Fibroblast of skin of scalp (primary cell): ENCODE measurements at regions not wholly inside any gene's neighbourhood (a gene's known extent, or its start where the extent isn't known, plus 50 kb on each side); places are given as distances from the start of the nearest gene placed in this dataset.

Experiments used
- DNase-seq: peaks from one replicate; pipeline ENCODE4 v3.0.0-alpha.2; 2013

DNA sequence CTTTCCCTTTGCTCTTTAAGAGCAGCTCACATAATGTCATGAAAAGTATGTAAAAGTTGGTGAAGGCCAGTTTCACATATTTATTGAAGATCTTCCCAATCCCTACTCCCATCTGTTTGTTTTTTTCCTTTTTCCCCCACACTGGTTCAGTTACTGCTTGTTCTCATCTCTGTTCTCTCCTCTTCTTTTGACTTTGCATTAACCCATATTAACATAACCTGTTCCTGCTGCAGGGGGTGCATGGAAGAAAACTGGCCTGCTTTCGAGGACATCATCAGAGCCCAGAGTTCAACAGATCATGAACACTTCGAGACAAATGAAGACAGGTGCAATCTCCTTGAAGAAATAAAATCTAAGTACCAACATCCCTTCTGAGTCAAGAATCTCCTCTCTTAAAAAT is 93.3 kb upstream of the FAM3C start:
- no peak for DNase-seq

DNA sequence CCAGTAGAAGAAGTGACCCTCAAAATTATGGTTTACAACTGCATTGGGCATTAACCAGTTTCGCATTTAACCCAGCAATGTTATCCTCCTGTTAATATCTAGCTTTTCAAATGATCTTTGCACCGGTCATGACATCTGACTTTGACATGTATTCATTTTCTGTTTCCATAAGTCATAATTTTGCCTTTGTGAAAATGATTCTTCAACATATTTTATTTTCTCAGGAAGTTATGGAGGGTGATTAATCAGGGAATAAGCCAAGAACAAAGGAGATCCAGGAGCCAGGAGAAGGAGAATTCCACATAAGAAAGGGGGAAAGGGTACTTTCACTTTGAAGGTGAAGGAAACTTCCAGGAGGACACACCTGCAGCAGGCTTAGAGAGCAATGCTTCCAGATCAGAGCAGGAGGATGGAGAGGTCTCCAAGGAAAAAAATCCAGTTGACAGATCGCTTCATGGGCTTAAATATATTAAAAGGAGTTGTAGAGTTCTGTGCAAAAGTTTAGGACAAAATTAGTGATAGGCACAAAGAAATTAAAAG is 92.1 kb upstream of the FAM3C start:
- no peak for DNase-seq

DNA sequence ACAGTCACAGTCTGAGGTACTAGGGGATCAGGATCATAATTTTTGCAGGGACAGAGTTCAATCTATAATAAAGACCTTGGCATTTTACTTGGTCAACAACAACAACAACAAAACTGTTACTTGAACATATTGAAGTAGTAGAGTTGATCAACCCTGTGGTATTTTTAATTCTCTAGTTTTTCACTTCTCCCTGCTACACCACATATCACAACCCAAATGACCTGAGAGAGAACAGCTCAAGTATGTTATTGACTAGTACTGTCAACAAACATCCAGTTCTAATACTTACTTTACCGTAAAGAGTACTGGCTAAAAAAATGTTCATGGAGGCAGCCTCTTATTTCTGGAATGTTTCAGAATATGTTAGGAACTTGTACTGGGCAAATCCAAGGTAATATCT is 90.5 kb upstream of the FAM3C start:
- peak; percentile 4 for DNase-seq

DNA sequence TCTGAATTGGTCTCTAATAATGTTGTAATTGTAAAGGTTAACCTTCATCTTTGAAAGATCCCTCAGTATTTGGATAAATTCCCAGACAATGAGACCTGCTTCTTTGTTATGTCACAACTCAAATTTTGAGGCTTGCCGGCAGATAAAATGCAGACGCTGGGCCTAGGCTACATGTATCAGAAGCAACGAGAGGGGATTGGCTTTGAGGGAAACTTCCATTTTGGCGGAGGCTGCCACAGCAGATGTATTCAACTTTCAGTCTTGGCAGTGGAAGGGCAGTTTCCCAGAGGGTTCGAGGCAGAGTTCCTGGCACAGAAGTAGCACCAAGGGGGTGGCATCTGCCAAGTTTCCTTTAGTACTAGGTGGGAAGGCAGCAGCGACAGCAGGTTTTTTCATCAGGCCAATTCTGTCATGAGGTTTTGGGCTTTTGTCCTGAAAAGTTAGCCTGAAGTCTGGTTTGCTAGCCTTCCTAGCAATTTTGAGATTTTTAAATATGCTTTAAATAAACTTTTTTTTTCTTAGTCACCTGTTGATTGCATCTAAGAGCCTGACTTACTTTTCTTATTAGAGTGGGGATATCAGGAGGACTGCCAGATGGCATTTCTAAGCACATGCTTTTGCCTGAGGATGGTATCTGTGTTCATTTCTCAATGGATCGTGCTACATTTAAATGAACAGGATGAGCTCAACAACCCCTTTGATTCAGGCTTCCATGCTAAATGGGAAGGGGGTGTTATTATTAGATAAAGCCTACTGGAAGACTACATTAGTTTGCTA is 89.5 kb upstream of the FAM3C start:
- DNase-seq, result no peak

DNA sequence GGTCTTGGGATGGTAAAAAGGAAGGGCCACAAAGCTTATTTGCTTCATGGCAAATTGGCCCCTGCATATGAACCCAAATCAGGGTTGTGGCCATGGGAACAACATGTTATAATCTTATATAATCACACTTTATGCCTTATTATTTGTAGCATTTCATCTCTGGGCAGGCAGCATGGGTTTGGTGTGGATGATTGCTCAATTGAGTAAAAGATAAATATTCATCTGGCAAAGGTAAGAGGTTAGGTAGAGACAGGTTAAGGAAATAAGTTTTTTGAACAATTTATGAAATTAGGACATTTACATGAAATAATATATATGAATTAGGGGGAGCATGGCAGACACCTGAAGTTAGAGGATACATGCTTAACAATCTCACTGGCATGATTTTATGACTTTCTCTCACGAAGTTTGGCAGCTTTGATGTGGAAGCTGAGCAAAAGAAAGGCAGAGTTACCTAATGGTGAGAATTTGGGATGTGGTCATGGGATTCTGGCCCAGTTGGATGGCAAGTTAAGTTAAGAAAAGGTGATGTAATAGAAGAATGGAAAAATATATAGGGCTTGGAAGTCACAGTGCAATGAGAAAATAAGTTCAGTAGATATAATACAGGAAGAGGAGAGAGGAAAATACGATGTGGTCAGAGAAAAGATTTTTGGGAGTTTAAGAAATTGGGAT is 88.1 kb upstream of the FAM3C start:
- DNase-seq, result no peak

DNA sequence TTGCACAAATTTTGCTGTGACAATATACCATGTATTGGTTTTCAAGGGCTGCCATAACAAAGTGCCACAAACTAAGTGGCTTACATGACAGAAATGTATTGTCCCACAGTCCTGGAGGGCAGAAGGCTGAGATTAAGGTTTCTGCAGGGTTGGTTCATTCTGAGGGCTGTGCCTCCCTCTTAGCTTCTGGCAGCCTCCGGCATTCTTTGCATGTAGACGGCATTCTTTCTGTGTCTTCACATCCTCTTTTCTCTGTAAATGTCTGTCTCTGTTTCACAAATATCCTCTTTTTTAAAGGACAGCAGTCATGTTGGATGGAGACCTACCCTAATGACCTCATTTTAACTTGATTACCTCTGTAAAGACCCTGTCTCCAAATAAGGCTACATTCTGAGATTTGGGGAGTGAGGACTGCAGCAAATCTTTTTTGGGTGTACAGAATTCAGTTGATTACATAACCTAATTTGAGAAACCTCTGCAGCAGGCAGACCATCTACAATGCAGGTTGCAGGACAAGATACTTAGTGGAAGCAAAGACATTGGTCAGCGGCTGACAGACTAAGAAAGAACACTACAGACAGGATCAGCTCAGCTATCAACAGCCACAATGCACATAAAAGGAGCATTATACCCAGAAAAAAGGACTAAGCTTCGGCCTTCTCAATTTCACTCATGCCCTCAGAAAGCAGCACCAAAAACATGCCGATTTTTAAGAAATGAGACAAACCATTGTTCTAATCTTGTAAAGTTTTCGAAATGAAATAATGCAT is 84.6 kb upstream of the FAM3C start:
- peak; percentile 35 for DNase-seq

DNA sequence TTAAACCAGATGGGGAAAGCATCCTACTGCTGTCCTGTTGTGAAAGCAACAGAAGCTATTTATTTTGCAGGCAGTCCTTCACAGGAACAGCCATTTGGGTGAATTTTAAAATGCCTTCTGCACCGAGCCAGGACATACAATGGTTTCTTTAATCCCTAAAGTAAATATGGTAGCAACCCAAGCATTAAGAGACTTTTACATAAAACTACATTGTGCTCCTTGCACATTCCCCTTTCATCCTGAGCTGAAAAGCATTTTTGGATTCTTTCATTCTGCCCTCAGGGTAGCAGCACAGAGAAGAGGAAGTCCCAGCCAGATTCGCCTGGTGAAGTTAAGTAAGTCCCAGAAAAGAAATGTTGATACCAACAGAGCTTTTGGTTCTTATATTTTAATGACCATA is 84.0 kb upstream of the FAM3C start:
- DNase-seq, result peak; percentile 15

DNA sequence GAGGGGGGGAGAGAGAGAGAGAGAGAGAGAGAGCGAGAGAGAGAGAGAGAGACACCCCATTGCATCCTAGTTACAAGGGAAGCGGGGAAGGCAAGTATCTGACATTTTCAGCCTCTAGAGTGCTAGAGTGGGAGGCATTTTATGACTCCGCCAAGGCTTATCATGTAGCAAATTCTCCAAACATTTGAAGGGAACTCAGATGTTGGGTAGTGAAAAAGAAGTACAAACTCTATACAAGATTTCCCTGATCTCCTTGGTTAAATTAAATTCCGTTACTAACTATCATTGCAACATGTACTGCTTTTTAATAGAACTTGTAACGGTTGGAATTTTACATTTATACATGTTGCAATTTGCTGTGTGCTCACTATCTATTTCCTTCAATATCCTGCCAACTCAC is 83.4 kb upstream of the FAM3C start:
- DNase-seq, result no peak

DNA sequence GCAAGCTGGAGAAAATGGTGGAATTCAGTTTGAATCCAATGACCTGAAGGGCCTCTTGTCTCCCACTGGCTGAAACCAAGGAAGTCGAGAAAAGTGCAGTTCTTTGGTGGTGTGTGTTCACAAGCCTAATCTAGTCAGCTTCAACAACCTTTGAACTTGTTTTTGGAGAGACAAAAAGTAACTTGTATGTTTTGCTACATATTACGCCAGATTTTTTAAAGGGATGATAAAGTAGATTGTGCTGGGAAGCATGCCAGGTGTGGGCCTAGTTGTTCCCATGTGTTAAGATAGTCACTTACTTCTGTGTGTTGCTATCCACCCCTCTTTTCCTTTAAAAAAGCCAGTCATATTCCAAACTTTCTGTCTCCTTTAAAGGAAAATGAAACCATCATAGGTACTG is 79.7 kb upstream of the FAM3C start:
- DNase-seq, result no peak

DNA sequence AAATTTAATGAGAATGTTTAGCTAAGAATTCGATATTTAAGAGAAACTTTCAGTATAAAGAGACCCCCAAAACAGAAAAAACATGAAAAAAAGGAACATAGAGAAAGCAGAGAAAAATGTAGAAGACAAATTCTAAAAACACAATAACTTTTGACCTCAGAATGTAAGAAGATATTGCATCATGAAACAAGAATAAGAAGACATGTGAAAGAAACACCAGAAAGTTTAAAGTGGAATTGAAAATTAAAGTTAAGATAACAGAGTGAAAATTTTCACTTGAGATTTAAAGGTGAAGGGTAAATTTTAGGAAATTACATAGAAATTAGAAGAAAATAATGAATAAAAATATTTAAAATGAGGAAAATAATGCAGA is 78.2 kb upstream of the FAM3C start:
- no peak for DNase-seq

DNA sequence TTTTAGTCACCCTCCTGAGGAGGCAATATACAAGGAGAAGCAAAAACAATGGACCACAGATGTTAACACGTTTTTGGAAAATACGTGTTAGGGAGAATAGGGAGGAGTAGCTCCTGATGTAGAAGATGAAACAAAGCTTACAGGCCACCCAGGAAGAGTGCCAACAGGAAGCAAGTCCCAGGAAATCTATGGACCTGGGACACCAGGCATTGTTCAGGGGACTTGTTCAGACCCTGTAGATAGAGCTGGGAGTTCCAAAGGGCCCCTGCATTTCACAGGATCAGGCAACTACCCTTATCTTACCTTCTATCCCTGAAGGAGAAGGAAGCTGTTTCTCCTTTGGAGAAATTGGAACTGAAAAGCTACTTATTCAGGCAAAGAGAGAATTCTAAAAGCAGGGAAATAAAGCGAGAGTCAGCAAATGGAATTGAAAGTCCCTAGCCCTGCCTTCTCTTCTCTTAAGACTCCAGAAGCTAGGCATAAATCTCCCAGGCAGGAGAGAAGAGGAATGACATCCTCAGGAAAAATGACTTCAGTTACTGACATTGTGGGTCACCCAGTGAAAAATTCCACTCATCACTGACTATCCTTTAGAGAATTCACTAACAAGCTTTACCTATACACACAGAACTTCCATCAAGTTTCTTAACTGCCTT is 77.7 kb upstream of the FAM3C start:
- DNase-seq, result no peak

DNA sequence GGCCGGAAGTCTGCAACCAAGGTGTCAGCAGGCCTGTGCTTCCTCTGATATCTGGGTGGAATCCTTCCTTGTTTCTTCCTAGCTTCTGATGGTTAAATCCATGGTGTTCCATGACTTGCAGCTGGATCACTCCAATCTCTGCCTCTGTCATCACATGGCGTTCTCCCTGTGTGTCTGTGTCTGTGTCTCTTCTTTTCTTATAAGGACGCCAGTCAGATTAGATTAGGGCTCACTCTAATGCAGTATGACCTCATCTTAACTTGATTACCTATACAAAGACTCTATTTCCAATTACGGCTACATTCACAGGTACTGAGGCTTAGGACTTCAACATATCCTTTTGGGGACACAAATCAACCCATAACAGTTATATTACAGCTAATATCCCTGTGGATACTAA is 70.3 kb upstream of the FAM3C start:
- no peak for DNase-seq

DNA sequence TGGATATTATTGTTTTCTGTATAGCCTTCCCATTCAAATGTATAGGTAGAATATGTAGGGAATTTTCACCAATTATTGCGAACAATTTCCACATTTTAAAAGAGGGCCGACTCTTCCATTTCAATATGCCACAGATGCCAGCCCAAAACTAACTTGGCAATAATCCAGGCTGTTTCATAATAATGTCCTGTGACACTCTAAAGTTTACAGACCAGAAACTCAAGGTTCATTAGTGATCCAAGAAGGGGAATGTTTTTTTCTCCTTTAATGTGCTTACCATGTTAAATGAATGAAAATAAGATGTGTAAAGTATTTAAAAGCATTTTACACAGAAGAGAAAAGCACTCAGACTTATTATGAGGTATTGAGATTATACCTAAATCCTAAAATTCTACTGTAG is 63.0 kb upstream of the FAM3C start:
- DNase-seq, result no peak

DNA sequence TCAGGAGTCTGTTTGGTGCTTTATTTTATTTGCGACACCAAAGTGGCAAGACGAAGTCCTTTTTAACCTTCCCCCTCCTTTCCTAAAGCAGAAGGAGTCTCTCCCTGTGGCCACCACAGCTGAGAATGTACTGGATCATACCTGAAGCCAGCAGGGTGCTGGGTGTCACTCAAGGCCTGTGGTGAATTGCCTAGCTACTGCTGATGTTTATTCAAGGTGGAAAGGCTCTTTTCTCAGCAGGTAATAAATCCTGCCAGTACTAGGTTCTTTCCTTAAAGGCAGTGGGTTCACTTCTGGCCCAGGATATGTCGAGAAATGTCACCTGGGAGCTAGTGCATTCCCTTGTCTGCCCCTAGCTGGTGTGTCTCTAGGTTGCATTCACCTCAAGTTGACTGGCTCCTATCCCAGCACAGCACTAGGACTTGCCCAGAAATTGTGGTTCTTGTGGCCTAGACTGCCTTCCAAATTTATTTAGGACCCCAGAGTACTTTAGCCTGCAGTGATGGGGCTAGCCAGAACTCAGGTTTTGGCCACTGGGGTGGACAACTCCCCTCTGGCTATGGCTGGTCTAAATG is 60.8 kb upstream of the FAM3C start:
- DNase-seq, result no peak

DNA sequence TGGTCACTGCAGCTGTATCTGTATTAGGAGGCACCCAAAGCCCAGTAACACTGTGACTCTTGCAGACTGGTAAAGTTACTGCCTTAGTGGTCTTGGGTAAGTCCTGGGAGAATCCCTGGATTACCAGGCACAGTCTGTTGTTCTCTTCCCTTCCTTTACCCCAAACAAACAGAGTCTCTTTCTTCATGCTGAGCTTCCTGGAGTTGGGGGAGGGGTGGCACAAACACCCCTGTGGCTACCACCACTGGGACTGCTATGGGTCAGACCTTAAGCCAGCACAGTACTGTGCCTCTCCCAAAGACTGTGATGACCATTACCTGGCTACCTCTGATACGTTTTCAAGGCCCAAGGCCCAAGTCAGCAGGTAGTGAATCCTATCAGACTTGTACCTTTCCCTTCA is 59.9 kb upstream of the FAM3C start:
- no peak for DNase-seq

DNA sequence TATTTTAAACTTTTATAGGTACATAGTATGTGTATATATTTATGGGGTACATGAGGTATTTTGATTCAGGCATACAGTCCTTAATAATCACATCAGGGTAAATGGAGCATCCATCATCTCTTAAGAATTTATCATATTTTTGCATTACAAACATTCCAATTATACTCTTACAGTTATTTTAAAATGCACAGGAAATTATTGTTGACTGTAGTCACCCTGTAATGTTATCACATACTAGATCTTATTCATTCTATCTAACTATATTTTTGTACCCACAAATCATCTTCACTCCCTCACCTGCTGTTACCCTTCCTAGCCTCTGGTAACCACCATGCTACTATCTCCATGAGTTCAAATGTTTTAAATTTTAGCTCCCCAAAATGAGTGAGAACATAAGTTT is 56.3 kb upstream of the FAM3C start:
- peak; percentile 18 for DNase-seq

DNA sequence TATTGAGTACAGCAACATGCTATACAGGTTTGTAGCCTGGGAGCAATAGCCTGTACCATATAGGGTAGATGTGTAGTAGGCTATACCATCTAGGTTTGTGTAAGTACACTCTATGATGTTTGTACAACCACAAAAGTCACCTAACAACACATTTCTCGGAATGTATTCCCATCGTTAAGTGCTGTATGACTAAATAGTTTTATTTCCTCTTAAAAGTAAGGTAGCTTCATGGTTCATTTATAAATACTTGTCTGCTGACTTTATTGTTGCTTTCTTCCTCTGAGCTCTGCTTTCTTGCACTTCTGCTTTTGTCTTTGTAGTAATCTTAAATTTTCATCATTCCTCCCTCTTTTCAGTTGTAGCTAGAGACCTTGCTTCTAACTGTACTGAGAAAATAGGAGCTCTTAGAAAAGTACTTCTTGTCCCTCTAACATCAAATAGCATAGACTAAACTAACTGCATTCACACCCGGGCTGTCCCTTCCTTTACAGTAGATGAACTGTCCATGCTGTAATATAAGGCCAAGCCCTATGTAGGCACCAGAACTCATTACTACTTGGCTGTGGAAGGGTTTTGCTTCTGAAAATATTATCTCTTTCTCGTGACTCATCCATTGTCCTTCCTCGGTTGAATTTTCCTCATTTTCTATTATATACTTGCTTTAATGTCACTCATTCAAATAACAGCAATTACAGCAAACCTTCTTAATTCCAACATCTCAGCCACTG is 55.4 kb upstream of the FAM3C start:
- no peak for DNase-seq

DNA sequence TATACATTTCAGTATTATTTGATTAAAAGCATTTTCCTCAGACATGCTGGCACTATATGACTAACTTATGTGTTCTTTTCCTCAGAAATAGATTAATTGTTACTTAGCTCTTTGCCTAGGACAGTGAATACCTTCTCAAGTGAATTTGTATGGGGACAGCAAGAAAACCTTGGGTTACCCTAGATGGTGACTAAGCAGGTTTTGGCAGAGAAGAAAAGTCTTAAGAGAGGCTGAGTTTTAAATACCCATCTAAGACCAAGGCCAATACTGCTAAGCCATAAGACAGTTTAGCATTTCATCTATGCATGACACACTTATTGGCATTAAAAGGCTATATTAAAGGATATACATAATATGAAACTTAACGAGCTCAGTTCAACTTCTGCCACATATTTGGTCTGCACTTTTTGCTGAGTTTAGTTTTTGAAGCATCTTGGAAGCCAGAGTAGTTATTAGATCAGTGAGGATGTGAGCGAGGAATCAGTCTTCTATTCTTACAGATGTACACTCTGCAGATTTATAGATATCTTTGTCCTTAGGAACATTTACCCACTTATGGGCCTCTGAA is 54.6 kb upstream of the FAM3C start:
- DNase-seq, result no peak

DNA sequence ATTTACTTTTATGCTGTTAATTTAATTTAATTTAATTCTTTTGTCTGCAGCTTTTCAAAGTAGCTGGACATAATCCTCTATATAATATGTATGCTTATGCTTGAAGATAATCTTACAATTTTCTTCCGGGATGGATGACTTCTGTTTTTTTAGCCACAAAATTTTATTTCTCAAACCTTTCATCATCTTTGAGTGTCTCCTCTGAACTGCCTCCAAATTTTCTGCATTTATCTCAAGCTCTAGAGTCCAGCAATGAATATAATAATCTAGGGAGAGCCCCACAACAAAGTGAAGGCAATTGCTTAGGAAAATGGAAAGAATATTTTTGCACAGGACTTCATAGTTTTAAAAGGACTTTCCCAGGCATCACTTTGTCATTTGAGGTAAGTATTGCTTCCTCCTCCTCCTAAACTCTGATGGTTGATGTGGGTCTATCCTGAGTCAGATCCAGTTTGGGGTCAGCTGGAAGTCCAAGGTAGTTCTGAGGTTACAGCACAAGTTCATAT is 53.7 kb upstream of the FAM3C start:
- no peak for DNase-seq

DNA sequence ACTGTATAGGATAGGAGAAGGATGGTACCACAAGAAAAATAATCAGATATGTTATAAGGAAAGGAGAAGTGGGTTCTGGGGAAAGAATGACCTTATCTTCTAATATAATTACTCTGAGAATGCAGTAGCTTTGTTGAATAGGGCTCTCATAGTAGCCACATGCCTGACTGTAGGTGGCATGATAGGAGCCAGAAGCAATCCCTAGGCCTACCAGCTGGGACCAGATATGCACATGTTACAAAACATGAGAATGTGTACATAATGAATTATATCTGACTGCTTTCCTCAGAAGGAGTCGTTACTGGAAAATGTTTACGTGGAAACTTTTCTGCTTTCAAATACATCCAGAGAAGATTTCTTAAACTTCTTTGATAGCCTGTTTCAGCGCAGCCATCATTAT is 53.2 kb upstream of the FAM3C start:
- DNase-seq, result peak; percentile 38

DNA sequence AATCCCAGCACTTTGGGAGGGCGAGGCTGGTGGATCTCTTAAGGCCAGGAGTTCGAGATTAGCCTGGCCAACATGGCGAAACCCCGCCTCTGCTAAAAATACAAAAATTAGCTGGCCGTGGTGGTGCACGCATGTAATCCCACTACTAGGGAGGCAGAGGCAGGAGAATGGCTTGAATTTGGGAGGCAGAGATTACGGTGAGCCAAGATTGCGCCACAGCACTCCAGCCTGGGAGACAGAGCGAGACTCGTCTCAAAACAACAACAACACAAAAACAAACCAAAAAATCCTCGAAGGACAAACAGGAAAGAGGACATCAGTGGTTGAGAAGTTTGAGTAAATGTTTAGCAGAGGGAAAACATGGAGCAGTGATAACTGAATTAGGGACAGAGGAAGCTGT is 52.3 kb upstream of the FAM3C start:
- DNase-seq, result no peak
